NCI-H2029 (cell line): ENCODE measurements at regions not wholly inside any gene's neighbourhood (a gene's known extent, or its start where the extent isn't known, plus 50 kb on each side); places are given as distances from the start of the nearest gene placed in this dataset.

ENCODE experiments used
- DNase-seq: peaks from one replicate; lab custom pipeline; 2025; lab: John Stamatoyannopoulos, UW

DNA sequence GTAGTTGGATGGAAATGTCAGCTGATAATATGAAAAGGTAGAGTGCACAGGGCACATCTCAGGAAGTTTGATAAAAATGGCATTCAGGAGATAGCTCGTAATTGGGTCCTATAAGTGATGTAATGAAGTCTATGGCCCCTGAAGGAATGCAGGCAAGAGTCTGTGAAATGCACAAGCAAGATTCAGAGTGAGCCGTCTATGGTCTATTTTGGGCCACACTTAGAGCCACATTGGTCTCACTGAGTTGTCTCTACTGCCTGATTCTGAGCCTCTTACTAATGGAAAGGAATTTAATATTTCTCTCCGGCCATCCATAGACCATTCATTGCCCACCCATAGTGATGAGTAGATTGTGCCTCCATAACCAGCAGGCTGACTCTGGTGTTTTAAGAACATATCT is 111.3 kb upstream of the KCNN2 start:
- DNase-seq: no peak

DNA sequence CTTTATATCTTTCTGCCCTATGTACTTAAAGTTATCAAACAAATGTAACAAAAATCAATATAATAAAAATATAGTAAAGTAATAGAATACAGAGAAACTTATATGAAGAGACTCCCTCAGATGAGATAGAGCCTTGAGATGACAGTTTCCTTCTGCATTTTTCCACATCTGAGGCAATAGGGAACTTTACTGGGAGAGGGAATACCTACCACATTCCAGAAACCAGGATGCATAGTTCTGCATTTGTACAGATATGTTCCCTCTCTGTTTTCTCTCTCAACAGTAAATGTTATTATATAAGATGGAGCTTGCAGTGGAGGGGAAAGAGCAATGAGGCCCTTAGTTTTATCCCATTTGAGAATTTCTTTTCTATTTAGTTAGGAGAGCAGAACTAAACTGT is 109.6 kb upstream of the KCNN2 start:
- DNase-seq: no peak

DNA sequence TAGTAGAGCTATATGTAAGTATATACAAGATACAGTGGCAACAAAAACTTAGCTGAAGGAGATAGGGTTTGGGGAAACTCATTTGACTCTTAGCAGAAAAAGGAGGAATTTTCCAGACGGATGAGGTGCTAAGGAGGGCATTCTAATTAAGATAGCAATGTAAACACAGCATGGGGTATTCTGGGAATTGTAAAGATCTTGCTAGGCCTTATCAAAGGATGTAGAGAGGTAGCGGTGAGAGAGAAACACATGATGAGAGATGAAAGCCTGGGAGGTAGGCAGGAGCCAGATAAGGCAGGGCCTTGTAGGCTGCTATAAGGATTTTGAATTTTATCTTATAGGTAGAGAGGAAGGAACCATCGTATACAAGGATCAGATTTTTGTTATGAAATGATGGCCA is 106.6 kb upstream of the KCNN2 start:
- no peak for DNase-seq

DNA sequence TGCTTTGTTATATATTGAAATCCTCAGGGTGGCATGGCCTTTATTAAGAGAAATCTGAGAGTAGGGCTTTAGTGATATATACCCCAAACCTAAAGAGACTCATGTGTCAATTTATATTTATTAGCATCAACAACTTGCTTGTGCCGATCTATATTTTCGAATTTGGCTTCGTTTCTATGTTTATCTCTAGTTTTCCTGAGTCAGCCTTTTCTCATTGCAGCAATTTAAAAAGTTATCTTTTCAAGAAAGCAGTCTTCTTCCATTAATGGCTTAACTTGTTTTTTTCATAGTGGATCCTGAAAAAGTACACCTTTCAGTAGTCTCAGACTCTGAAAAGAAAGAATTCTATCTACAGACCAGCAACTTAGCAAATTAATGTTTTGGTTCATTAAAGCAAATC is 99.9 kb upstream of the KCNN2 start:
- no peak for DNase-seq

DNA sequence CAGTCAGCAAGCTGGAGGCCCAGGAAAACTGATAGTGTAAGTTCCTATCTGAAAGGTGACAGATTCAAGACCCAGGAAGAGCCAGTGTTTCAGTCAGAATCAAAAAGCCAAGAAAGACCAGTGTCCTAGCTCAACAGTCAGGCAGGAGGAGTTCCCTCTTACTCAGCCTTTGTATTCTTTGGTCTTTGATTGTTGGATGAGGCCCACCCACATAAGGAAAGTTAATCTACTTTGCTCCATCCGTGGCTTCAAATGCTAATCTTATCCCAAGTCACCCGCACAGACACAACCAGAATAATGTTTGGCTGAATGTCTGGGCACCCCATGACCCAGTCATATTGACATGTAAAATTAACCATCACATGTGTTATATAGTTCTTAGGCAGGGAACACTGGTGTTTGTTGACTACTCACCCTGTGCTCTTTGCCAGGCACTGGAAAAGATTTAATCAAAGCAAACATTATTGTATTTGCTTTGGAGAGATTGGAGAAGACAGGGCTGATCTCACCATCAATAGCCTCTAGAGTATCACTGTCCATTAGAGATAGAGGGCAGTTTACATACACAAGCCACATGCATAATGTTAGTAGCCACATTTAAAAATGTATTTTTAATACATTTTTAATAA is 96.3 kb upstream of the KCNN2 start:
- no peak for DNase-seq

DNA sequence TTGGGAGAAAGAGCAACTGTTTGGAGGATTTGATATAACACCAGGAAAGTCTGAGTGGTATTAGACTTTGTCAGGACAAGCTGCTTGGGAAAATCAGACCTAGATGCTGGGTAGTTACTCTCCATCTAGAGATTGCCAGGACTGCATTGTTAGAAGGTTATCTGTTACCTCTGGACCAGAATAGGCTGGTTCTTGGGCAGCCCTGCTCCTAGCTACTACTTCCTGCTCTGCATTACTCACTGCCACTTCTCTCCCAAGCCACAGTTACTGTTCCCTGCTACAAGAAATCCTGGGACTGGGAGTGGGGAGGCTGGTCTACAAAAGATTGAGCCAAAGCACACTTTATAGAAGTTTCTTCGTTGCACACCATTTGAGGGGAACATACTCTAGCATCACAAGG is 95.5 kb upstream of the KCNN2 start:
- no peak for DNase-seq

DNA sequence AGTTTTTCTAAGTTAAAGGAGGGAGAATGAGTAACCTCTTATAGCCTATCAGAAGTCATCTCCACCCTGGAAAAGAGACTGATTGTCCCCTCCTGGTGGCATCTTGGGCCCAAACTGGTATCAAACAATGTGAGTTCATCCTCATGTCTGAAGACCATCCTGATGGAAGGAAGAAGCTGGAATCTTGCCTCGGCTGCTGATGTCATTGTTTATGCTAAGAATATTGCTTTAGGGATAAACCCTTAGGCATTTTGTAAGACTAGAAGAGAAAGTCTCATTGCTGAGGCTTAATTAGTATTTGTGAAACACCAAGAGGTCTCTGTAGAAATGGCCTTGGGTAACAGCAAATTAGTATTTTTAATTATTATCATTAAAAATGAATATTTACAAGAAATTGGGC is 65.7 kb upstream of the KCNN2 start:
- DNase-seq: no peak

DNA sequence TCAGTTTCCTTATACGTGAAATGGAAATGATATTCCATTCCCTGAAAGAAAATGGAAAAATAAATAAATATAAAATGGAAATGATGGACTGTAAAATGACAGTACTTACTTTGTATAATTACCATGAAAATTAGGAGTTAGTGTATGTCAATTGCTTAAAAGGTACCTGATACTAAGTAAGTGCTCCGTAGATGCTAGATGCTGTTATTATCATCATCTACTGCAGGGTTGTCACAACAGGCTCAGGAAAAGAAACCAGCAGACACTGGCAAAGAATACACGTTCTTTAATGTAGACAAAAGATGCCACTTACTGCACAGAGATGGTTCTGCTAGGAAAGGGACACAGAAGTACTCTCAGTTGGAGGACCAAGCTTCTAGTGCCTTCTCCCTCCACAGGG is 64.0 kb upstream of the KCNN2 start:
- no peak for DNase-seq

DNA sequence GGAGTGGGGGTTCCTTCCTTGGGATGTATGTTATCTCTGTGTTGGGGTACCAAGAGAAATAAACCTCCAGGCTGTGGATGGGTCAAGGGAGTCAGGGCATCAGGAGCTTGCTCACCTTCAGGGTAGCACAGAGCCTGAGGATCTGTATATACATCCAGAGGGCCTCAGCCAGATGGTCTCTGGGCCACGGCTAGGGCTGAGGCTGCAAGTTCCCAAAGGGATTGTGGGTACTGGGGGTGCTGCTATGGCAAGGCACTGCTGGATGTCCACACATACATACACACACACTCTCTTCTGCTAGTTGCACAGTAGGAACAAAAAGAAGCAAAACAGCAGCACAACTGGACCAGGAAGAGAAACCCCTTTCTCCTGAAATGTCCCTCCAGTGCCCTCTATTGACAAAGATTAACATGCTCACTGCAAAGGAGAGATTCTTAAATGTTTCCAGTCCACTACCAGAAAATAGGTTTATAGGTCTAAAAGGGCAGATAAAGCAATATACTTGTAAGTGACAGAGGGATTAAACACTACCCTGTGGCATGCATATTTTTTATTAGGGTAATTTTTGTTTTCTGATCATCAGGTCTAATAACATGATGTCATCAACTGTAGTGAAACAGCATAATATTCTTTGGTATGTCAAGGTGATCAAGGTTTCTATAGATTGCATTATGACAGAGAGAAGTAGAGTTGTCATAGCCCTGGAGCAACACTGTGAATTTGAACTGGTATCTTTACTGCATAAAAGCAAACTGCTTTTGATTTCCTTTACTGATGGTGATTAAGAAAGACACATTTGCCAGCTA is 56.3 kb upstream of the KCNN2 start:
- DNase-seq: no peak

DNA sequence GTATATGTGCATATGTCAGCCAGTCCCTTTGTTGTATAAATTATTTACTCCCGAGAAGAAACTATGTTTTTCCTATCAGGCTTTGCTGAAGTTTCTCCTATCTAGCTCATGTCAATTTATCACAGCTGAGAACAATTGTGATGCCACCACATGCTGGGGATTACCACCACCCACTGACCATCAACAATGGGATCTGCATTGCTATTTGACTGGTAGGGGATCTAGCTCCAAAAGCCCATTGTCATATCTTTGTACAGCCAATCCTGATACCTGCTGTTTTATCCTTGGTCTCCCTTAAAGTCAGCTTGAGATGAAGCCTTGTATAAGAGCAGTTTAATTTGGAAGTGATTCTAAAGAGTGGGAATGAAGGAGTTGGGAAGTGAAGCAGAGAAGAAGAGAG is 53.9 kb upstream of the KCNN2 start:
- DNase-seq: no peak

DNA sequence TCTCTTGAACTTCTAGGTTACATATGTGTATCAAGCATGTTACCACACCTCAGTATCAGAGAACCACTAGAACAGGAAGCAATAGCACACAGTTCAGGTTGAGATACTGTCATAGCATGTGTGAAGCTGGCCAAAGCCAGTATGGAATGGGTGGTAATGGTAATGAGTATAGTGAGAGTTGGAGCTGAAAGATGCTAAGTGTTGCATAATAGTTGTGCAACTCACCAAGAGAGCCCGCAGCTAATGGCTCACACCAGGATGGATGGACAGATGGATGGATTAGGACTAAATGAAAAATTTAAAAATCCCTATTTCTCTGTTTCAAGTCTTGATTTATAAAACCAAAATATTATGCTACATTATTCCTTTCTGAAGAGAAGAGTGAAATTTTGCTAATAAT is 53.4 kb upstream of the KCNN2 start:
- DNase-seq: no peak

DNA sequence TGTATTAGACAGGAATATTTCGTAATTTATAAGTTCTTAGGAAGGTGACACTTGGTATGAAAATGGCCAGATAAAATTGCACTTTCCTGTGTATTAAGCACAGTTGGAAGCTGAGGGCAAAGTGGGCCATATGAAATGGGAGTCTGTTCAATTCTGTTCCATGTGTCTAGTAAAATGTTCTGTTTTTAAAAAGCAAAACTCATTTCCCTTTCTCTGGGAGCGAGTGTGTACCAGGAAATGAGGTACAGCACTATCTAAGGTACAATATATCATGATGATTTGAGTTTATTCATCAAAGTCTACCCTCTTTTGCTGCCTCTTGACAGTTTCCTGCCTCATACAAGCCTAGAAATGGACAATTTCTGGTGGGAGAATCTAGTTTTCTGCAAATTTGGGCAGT is 51.2 kb upstream of the KCNN2 start:
- DNase-seq: no peak

DNA sequence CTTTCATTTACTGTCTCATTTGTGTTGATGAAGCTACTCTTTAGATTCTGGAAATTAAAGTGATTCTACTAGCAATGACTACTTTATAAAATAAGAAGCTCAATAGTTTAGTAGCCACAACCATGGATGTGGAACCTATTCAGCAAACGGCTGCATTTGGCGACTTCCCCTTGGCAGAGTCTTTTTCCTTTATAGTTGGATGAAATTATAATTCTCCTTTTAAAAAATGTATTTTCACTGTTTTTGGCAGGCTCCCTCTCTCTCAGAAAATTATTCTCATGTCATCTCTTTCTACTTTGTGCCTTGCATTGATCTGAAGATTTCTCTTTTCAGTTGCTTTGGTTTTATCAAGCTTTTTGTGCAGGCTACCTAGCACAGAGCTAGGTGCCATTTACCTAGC is 50.6 kb upstream of the KCNN2 start:
- no peak for DNase-seq

DNA sequence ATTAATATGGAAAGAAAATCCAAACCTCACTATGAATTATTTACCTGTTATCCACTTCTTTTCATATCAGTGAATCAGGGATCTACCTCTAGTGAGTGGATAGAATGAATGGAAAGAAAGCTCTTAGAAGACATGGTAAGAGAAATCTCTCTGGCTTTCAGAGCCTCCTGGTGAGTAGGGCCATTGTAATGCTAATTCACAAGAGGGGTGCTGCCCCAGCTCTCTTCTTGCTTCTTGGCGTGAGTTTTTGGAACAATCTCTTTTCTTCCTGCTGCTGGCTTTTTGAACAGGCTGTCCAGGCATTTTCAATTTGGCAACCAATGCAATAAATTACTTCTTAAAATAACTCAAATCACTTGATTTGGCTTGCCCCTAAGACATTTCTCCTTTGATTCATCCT is 49.9 kb upstream of the KCNN2 start:
- no peak for DNase-seq
